ENCODE measurements at regions not wholly inside any gene's neighbourhood (a gene's known extent, or its start where the extent isn't known, plus 50 kb on each side); places are given as distances from the start of the nearest gene placed in this dataset.
A peak's percentile ranks its signal among the peaks of the same experiment; 100 is the strongest.
"Not testable (repeated sequence)": the region's sequence is repeated elsewhere in the genome, so short reads cannot be mapped to it uniquely, and the experiment has no call there.

GRCh38 chr6:27138837-27139755, 108.4 kb upstream of the PRSS16 start:
- DNase-seq = peak; percentile 96

DNA sequence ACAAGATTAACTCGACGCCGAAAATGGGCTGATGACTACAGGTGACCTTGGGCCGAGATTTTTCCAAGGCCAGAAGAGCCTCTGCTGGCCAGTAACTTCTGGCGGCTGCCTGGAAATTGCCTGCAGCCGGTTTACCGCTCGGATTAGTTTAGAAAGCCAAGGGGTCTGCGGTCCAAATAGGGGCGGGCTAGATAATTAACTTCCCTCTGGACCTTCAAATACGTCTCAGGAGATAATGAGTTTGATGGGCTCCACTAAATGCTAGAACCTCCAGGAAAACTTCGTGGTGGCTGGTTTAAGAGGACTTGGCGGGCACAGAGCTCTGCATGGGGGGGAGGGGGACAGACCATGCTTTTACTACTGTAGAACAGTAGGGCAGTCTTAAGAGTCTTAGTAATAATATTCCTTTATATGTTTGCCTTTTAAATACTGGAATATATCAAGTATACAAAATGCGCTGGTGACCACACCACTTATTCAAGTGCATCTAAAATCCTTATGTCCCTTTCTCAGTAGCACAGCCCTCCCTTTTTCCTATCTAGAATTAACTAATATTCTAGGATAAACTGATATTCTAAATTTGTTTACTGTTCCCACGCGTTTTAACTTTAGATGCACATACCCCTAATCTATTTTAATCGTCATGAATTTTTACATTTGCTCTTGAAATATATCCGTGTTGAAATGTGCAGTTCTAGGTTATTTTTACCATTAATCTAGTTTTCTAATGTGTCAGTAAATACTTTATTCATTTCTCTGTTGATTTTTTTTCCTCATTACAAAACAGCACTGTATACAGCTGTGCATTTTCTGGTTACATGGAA, 107.5 kb upstream of the PRSS16 start:
- peak; percentile 87 for DNase-seq

DNA sequence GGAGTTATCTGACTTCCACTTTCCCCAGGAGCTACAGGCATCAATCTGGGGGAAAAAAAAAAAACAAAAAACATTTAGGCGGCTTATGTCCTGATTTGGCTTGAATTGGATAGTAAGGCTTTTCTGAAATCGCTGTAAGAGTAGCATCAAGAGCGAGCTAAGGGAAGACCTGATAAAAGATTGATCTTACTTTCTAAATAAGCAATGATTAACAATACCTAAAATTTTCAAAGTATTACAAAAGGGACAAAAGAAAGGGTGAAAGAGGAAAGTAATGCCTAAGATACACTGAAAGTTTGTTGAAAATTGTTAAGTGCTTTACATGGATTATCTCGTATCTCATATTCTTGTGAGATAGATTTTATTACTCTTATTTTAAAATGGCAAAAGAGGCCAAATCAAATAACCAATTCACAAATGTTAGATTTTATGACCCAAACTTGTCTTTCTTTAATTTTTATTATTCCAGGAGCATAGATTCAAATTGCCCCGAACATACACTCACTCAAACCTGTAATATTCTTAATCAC, 106.4 kb upstream of the PRSS16 start:
- peak; percentile 48 for DNase-seq

DNA sequence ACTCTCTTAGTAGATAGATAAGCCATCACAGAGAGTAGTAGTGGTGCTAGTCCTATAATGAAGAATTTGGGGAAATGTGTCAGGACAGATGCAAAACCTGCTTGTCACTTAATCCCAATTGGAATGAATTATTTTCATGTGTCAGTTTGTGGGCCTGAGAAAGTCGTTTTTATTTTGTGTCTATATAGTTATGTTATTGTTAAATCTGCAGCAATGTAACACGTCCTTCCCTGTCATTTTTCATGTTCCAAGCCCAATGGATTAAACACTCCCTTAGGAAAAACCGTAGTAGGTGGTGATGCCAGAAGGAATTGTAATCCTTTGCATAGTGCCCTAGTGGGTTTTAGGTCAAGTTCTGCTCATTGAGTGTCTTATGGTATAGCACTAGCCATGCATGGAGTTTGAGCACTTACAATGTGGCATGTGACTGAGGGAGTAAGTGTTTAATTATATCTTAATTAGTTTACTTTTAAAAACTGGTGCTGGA, 105.9 kb upstream of the PRSS16 start:
- DNase-seq = peak; percentile 49

DNA sequence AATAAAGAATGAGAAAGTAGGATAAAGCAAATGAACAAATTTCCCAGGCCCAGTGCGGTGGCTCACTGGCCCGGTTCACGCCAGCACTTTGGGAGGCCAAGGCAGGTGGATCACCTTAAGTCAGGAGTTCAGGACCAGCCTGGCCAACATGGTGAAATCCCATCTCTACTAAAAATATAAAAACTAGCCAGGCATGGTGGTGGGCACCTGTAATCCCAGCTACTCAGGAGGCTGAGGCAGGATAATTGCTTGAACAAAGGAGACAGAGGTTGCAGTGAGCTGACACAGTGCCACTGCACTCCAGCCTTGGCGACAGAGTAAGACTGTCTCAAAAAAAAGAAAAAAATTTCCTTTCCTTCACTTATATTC, 104.5 kb upstream of the PRSS16 start:
- DNase-seq = not testable (repeated sequence)

- DNase-seq = peak; percentile 44
Measured at GRCh38 chr6:27143474-27144026, 104.0 kb upstream of the PRSS16 start.

- peak; percentile 77 for DNase-seq
Measured at GRCh38 chr6:27144740-27145079, 102.8 kb upstream of the PRSS16 start.

DNA sequence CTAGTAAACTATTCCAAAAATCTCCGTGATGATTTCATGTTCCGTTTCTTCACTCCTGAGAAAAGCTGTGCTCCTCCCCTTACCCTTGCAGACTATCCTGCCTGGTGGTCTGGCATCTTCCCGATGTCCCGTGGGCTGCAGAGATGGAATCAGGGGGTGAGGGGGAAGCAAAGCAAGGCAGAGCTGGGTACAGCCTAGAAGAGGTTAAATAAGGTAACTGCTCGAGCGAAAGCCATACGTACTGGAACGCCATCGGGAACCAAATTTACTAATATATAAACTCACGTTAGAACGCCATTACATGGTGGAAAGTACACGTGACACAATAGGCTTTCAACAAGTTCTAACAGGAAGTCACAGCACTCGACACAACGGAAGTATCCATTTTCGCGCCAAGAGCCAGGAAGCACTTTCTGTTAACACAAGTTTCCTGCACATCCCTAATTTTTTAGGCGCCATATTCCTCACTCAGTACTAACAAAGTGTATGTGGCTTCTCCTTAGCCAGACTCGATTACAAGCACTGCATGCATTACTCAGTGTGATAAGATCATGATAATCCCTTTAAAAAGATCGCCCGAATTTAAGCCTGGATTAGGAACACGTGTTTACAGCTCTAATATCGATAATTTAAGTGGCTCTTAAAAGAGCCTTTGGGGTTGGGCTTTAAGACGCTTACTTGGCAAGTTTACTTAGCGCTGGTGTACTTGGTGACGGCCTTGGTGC, 101.6 kb upstream of the PRSS16 start:
- peak; percentile 98 for DNase-seq

- DNase-seq = not testable (repeated sequence)
Measured at GRCh38 chr6:27146456-27146705, 101.1 kb upstream of the PRSS16 start.

DNA sequence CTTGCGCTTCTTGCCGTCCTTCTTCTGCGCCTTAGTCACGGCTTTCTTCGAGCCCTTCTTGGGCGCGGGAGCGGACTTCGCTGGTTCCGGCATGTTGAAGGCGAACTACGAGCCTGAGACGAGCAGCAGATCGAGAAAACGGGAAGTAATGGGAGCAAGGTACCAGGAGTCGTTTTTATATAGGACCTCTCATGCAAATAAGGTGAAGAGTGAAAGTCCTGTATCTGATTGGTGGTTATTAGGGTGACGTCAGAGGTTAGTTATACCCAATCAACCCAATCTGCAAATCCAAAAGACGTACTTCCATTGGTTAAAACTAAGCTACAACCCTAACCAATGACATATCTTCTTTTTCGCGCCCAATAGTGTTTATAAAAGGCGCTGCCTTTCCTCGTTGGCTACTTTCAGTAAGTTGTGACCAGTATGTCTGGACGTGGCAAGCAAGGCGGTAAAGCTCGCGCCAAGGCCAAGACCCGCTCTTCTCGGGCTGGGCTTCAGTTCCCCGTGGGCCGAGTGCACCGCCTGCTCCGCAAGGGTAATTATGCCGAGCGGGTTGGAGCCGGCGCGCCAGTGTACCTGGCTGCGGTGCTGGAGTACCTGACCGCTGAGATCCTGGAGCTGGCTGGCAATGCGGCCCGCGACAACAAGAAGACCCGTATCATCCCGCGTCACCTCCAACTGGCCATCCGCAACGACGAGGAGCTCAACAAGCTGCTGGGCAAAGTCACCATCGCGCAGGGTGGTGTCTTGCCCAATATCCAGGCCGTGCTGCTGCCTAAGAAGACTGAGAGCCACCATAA, 100.6 kb upstream of the PRSS16 start:
- DNase-seq = peak; percentile 99

DNA sequence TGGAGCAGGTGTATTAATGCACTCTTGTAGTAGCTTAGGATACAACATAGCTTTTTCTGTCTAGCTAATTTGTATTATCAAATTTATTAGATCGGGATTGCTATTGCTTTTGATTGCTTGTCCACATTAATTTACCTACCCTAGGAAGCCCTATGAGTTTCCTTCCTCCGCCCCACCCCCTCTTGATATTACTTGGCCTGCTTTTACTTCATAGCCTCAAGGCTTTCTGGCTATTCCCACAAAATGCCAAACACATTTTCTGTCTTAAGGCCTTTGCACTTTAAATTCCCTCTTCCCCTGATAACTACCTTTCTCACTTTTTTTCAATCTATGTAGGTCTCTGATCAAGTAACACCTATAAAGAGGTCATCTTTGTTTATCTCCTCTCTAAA, 99.1 kb upstream of the PRSS16 start:
- peak; percentile 46 for DNase-seq

- peak; percentile 48 for DNase-seq
Measured at GRCh38 chr6:27149150-27149549, 98.4 kb upstream of the PRSS16 start.

DNA sequence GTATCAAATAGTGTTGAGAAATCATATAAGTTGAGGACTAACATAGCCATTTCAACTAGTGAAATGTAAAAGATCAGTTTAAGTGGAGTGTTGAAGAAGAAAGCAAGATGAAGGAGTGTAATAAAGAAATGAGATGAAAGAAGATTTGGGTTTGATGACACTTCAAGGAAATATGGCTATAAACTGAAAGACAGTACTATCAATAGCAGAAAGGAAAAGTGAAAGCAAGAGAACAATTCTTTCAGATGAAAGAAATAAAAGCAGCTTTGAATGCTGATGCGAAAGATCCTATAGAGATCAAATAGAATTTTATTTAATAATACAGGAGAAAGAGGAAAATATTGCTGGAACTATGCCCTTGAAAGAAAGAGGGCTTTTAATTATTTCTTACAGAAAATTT, 92.8 kb upstream of the PRSS16 start:
- DNase-seq = no peak

DNA sequence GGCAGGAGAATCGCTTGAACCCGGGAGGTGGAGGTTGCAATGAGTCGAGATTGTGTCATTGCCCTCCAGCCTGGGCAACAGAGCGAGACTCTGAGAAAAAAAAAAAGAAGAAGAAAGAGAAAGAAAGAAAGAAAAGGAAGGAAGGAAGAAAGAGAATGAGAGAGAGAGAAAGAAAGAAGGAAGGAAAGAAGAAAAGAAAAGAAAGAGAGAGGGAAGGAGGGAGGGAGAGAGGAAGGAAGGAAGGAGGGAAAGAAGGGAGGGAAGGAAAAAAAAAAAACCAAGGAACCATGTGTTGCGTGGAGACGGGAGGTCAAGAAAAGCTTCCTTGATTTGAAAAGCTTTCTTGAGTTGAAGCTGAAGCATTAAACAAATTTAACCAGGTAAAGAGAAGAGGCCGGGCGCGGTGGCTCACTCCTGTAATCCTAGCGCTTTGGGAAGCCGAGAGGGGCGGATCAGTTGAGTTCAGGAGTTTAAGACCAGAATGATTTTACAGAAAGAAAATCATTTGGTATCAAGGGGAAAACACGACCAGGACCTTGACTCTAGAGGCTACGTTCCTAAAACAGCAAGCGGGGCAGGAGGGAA, 90.5 kb upstream of the PRSS16 start:
- no peak for DNase-seq

- peak; percentile 87 for DNase-seq
Measured at GRCh38 chr6:27157459-27158315, 89.8 kb upstream of the PRSS16 start.

DNA sequence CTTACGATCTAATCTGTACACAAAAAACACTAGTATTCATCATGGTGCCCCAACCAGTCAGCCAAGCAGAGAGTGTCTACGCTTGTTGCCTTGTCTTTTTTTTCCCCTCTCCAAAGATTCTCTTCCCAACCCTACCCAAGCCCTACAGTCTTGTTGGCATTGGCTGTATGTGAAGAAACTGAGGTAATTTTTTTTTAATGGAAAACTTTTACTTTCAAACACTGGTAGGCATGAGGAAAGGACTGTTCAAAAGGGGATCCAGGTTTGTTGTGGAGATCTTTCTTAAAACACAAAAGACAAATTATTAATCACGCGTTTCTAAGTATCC, 89.2 kb upstream of the PRSS16 start:
- no peak for DNase-seq

DNA sequence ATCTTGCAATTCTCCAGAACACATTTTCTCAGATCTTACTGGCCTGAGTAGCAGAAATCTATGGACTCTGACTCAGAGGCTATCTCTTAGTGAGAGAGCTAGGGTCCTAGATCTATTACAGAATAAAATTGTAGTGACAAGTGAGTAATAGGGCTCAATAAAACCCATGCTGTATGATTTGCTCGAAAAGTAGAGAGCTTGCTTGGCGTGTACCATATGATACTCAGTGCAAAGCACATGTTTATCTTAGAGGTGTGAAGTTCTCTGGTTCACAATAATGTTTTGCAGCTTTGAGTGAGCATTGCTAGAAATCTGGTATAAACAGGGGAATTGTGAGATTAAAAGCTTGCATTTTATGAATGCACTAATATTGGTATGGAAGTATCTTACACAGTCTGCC, 87.8 kb upstream of the PRSS16 start:
- no peak for DNase-seq

DNA sequence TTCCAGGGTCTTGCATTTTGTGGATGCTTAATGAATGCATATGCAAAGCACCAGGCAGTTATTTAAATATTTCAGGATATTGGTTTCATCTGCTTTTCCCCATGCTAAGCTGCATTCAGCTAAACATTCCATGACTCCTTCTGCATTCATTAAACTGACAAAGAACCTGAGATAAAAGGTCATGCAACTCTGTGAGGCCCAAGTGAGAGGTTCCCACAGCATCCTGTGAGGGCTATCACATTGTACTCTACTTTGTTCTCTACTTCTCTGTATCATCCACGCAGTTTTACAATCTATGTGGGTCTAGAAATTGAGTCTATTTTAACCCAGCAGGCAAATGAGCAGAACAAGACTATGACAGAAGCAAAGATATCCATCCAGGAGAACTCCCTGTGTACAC, 86.4 kb upstream of the PRSS16 start:
- no peak for DNase-seq

GRCh38 chr6:27161603-27161945, 85.9 kb upstream of the PRSS16 start:
- DNase-seq = no peak

DNA sequence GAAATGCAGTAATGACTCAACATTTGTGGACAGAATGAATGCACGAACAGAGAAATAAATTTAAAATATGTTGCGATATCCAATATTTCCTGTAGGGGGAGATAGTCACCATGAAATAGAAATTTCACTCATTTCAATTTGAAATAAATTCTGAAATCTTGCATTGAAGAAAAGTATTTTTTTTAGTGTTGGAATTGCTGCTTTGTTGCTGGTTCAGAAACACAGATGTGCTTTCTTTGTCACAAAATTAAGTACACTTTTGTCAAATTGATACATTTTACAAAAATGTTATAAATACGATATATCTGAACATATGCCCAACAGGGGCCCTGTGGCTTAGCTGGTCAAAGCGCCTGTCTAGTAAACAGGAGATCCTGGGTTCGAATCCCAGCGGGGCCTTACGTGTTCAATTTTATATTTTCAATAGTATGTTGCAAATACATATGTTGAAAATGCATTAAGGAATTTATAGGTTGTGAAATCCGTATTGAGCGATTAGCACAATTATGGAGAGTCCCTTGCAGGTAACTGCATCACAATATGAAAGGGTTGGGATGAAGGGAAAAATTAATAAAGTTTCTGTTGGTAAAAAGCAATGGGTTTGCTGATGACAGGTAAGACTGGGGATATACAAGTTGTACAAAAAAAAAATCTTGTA, 85.4 kb upstream of the PRSS16 start:
- peak; percentile 81 for DNase-seq
